BJ (cell line): ENCODE measurements at regions not wholly inside any gene's neighbourhood (a gene's known extent, or its start where the extent isn't known, plus 50 kb on each side); places are given as distances from the start of the nearest gene placed in this dataset.

Experiments used
- CTCF ChIA-PET: fragments of 350-600 bp; formaldehyde crosslinking; extraction: SDS; loops from one replicate; lab custom pipeline; 2021; ENCODE audit warnings: antibody characterized with exemption, inconsistent platforms; lab: Yijun Ruan, JAX
- POLR2A ChIA-PET: fragments of 300-600 bp; sonication (Branson Sonifier 250); formaldehyde crosslinking; extraction: SDS; loops from one replicate; lab custom pipeline; 2021; ENCODE audit warnings: antibody characterized with exemption; lab: Charles Lee
- DNase-seq: peaks from one replicate; pipeline ENCODE4 v3.0.0-alpha.2; 2011; ENCODE audit warnings: low read depth
- H3K27me3 ChIP-seq: 2 replicates; pipeline ENCODE4 v1.6.0; 2011; ENCODE audit warnings: low read length; ENCODE audit not compliant: control insufficient read depth, insufficient read depth
- H3K36me3 ChIP-seq: 2 replicates; pipeline ENCODE4 v1.5.1; 2011; ENCODE audit warnings: low read length; ENCODE audit not compliant: control insufficient read depth, insufficient read depth
- H3K4me3 ChIP-seq: 2 replicates; pipeline ENCODE4 v1.5.1; 2011; ENCODE audit warnings: low read depth, mild to moderate bottlenecking, control low read depth, low read length
- CTCF ChIP-seq: IDR thresholded peaks from 2 replicates; pipeline ENCODE4 v1.5.1; 2011; ENCODE audit warnings: low read depth, mild to moderate bottlenecking, control low read depth, inconsistent platforms, low read length, moderate library complexity; ENCODE audit not compliant: insufficient read depth

GRCh38 chr14:66056268-66056907, 429.8 kb upstream of the CCDC196 start:
- Histone ChIP-seq H3K36me3 (no peaks in the 10 kb centered on the region), H3K4me3 (no peak overlapping the region), H3K27me3 (no peaks in the 10 kb centered on the region)
- TF ChIP-seq CTCF = no peak
- ChIA-PET POLR2A (no interaction called here), CTCF (no interaction called here)
- DNase-seq = no peak

- POLR2A ChIA-PET = no interaction called here
- no peak for TF ChIP-seq CTCF
- CTCF ChIA-PET = no interaction called here
Measured at GRCh38 chr14:66056926-66057552, 429.1 kb upstream of the CCDC196 start.

GRCh38 chr14:66065188-66065587, 421.0 kb upstream of the CCDC196 start:
- Histone ChIP-seq H3K4me3 (no peak overlapping the region), H3K36me3 (no peaks in the 10 kb centered on the region), H3K27me3 (no peaks in the 10 kb centered on the region)
- no peak for DNase-seq
- ChIA-PET POLR2A (no interaction called here), CTCF (interaction anchor here (0.6 kb wide), 1 partner anchor 900 kb away, joined by 3 read pairs; no protein-coding TSS in a partner anchor)
- TF ChIP-seq CTCF = no peak

More at GRCh38 chr14:66056926-66057552, 429.1 kb upstream of the CCDC196 start:
- Histone ChIP-seq H3K36me3 (no peaks in the 10 kb centered on the region), H3K27me3 (no peaks in the 10 kb centered on the region), H3K4me3 (no peak overlapping the region)
- DNase-seq = no peak

GRCh38 chr14:66066981-66067776, 419.0 kb upstream of the CCDC196 start:
- ChIA-PET CTCF (no interaction called here), POLR2A (no interaction called here)
- no peaks in the 10 kb centered on the region for H3K36me3 ChIP-seq
- no peak overlapping the region for H3K4me3 ChIP-seq
- no peak for TF ChIP-seq CTCF
- H3K27me3 ChIP-seq = no peaks in the 10 kb centered on the region
- DNase-seq = no peak

GRCh38 chr14:66069036-66069435, 417.1 kb upstream of the CCDC196 start:
- DNase-seq = no peak
- CTCF ChIA-PET = no interaction called here
- no peaks in the 10 kb centered on the region for H3K36me3 ChIP-seq
- TF ChIP-seq CTCF = no peak
- no peaks in the 10 kb centered on the region for H3K27me3 ChIP-seq
- H3K4me3 ChIP-seq = no peak overlapping the region
- POLR2A ChIA-PET = no interaction called here
